Stimulated activated naive CD8-positive, alpha-beta T cell treated with anti-CD3 and anti-CD28 coated beads, Interleukin-15, Interleukin-2, amounts not matched to agents 100 U/mL and 50 U/mL, for 24 hours (primary cell): ENCODE measurements at regions not wholly inside any gene's neighbourhood (a gene's known extent, or its start where the extent isn't known, plus 50 kb on each side); places are given as distances from the start of the nearest gene placed in this dataset.
A peak's percentile ranks its signal among the peaks of the same experiment; 100 is the strongest.

Source experiments
- ATAC-seq: fragments of 150-1000 bp; cut with Tn5 transposase; one replicate; pipeline ENCODE4 v1.10.0; 2021
- DNase-seq: peaks from one replicate; pipeline ENCODE4 v3.0.0; 2021

- ATAC-seq (no peak), DNase-seq (no peak)
Measured at GRCh38 chr14:66114071-66114470, 372.1 kb upstream of the CCDC196 start.

- DNase-seq (no peak), ATAC-seq (no peak)
Measured at GRCh38 chr14:66115740-66116502, 370.2 kb upstream of the CCDC196 start.

- no peak for DNase-seq
- ATAC-seq = no peak
Measured at GRCh38 chr14:66116732-66117131, 369.4 kb upstream of the CCDC196 start.

GRCh38 chr14:66117600-66117999 is 368.6 kb upstream of the CCDC196 start:
- ATAC-seq = no peak
- DNase-seq = no peak

GRCh38 chr14:66119606-66120231 is 366.5 kb upstream of the CCDC196 start:
- ATAC-seq (no peak), DNase-seq (no peak)

- DNase-seq = no peak
- ATAC-seq = peak; percentile 46
Measured at GRCh38 chr14:66120402-66120801, 365.8 kb upstream of the CCDC196 start.

GRCh38 chr14:66121859-66122258 is 364.3 kb upstream of the CCDC196 start:
- ATAC-seq = no peak
- no peak for DNase-seq

GRCh38 chr14:66129224-66129623 is 356.9 kb upstream of the CCDC196 start:
- DNase-seq = no peak
- ATAC-seq = no peak

GRCh38 chr14:66131111-66131510 is 355.1 kb upstream of the CCDC196 start:
- ATAC-seq = no peak
- no peak for DNase-seq

- DNase-seq (no peak), ATAC-seq (no peak)
Measured at GRCh38 chr14:66133666-66134065, 352.5 kb upstream of the CCDC196 start.

- DNase-seq (no peak), ATAC-seq (no peak)
Measured at GRCh38 chr14:66135831-66136230, 350.3 kb upstream of the CCDC196 start.

GRCh38 chr14:66137081-66137480 is 349.1 kb upstream of the CCDC196 start:
- DNase-seq = no peak
- no peak for ATAC-seq

- DNase-seq = no peak
- ATAC-seq = no peak
Measured at GRCh38 chr14:66139432-66139831, 346.7 kb upstream of the CCDC196 start.

GRCh38 chr14:66140213-66140918 is 345.8 kb upstream of the CCDC196 start:
- no peak for ATAC-seq

GRCh38 chr14:66140963-66141362 is 345.2 kb upstream of the CCDC196 start:
- DNase-seq (no peak), ATAC-seq (no peak)

More at GRCh38 chr14:66140213-66140918, 345.8 kb upstream of the CCDC196 start:
- no peak for DNase-seq

GRCh38 chr14:66141733-66142132 is 344.4 kb upstream of the CCDC196 start:
- ATAC-seq (no peak), DNase-seq (no peak)

GRCh38 chr14:66143387-66144112 is 342.6 kb upstream of the CCDC196 start:
- ATAC-seq (no peak), DNase-seq (no peak)

- no peak for DNase-seq
- ATAC-seq = no peak
Measured at GRCh38 chr14:66152302-66152701, 333.9 kb upstream of the CCDC196 start.

GRCh38 chr14:66152747-66153146 is 333.4 kb upstream of the CCDC196 start:
- no peak for DNase-seq
- ATAC-seq = no peak

- DNase-seq (no peak), ATAC-seq (no peak)
Measured at GRCh38 chr14:66163023-66163422, 323.1 kb upstream of the CCDC196 start.

GRCh38 chr14:66165337-66165736 is 320.8 kb upstream of the CCDC196 start:
- DNase-seq (no peak), ATAC-seq (no peak)

GRCh38 chr14:66174453-66174891 is 311.7 kb upstream of the CCDC196 start:
- DNase-seq = no peak

GRCh38 chr14:66177935-66178334 is 308.2 kb upstream of the CCDC196 start:
- ATAC-seq = no peak
- DNase-seq = no peak

More at GRCh38 chr14:66174453-66174891, 311.7 kb upstream of the CCDC196 start:
- ATAC-seq = no peak
